ENCODE measurements at regions not wholly inside any gene's neighbourhood (a gene's known extent, or its start where the extent isn't known, plus 50 kb on each side); places are given as distances from the start of the nearest gene placed in this dataset.

GRCh38 chr14:30468354-30468753 is 90.6 kb upstream of the G2E3 start:
- no peak for TF ChIP-seq CTCF (IDR thresholded peaks at IDR 0.05)
- TF ChIP-seq POLR2A (IDR thresholded peaks at IDR 0.05): no peak

All from breast epithelium (tissue), 3 donors.